ENCODE measurements at regions not wholly inside any gene's neighbourhood (a gene's known extent, or its start where the extent isn't known, plus 50 kb on each side); places are given as distances from the start of the nearest gene placed in this dataset.

DNA sequence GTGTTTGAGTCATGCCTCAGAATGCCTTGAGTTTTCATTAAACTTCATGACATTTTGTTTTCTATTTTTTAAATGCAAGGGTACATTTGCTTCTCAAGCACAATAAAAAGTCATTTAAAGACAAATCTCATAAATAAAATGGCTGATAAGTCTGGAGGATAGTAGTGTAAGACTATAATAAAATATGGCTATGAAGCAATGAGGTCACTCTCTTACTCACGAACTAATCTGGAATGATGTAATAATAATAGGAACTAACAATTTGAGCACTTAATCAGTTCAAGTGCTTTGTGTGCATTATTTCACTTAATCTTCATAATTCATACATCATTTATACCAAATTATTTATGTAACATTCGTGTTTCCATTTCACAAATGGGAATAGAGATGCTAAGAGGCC lies 149.3 kb upstream of the CTTNBP2 start:
- no peak for DNase-seq (ENCODE audit: low read depth in 2 of 2)

- no peak for DNase-seq (ENCODE audit: low read depth in 2 of 2)
Measured at GRCh38 chr7:118026791-118027190, 153.6 kb upstream of the CTTNBP2 start.

DNA sequence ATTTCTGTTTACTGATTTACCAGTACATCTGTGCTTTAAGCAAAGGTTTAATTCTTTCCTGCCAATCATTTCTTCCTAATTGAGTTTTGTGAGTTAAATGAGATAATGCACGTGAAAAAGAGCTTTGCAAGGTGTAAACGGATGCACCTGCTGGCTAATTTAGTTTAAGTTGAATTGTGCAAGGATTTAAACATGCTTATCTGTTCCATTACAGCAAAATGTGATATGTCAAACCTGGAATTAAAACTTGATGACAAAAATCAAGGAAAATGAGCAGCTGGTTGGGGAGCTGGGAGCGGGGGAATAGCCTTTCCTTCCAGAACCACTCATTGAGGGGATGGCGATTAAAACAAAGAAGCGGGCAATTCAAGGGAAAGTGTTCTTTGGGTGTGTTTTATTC lies 155.0 kb upstream of the CTTNBP2 start:
- no peak for DNase-seq (ENCODE audit: low read depth in 2 of 2)

DNA sequence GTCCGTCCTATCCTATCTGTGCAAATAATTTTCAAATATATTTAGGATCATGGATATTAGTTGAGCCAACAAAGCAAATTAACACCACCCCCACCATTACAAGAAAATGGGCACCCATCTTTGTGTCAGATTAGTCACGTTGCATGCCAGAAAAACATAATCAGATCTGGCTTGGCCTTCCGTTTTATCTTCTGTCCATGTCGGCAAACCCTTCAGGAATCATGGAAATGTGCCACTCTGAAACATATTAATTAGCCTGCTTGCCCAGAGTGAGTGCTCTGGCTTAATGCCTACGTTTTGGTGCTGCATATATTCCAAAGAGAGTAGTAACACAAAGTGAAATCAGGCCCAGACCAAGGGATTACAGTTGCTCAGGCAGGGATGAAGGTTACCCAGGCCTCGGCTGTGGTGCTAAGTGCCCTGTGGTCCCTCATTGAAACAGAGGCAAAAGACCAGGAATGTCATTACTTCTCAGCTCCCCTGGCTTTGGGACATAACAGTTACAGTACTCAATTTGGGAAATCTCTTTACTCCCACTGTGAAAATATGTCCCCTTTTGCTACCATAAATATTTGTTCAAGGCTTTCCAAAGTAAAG lies 154.0 kb upstream of the LSM8 start:
- no peak for DNase-seq (ENCODE audit: low read depth in 2 of 2)

- no peak for DNase-seq (ENCODE audit: low read depth in 2 of 2)
Measured at GRCh38 chr7:118033273-118033672, 150.7 kb upstream of the LSM8 start.

GRCh38 chr7:118039963-118040489 lies 143.9 kb upstream of the LSM8 start:
- DNase-seq (ENCODE audit: low read depth in 2 of 2), result no peak

GRCh38 chr7:118040562-118040961 lies 143.4 kb upstream of the LSM8 start:
- DNase-seq (ENCODE audit: low read depth in 2 of 2), result no peak

DNA sequence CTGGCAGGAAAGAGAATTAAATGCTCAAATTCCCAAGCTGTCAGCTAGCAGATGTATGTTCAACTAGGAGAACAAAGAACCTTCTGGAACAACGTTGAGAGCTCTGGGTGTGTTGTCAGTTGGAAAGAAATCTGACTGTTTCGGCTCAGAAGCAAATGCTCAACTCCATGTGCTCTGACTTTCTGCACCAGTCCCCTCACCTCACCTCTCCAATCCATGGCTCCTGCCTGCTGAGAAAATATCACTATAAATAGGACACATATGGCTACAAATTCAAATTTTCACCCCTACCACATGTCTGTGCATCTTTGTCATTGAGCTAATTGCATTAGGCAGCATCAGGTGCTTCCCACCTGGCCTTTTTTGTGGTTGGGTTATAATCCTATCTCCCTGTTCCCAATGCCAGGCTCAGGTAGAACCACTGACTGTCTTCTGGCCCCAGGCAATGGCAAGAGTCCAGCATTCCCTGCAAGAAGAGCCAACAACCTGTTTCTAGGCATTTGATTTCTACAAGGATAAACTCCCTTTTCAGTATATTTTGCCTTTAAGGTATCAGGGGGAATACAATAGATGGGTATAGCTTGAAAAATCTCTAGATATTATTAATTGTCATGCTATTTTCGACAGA lies 142.6 kb upstream of the LSM8 start:
- DNase-seq (ENCODE audit: low read depth in 2 of 2), result no peak

DNA sequence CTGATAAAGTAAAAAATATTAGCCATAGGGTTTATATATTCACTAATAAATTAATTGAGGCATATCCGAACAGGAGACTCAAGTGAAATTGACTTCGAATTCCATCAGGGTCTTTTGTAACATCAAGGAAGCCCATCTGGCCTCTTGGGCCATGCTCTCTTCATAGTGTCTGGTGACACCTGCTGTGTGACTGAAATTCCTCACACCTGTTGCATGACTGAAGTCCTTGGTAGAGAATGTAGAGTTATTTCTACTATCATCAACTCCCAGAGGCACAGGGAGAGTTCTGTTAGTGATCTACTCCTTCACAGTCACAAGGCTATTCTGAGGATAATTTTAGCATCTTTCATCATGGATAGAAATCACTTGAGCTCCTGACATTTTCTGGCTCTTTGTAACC lies 138.3 kb upstream of the LSM8 start:
- DNase-seq (ENCODE audit: low read depth in 2 of 2), result no peak

DNA sequence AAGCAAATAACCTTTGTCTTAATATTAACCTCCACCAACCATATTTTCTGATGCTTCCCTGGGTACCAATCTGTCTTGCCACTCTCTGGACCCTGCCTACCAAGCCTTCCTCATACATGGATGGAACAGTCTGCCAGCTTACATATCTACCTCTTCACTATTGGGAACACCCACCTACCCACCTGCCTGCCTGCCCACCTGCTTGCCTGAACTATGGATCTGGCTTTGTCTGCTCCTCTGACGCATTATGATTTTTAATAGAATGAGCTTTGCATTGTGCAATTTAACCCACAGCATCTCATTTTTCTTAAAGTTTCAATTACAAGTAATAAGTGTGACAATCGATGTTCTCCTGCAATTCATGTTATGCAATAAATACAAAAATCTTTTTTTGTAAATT lies 137.9 kb upstream of the LSM8 start:
- DNase-seq (ENCODE audit: low read depth in 2 of 2), result no peak

- DNase-seq (ENCODE audit: low read depth in 2 of 2), result no peak
Measured at GRCh38 chr7:118046801-118047200, 137.2 kb upstream of the LSM8 start.

DNA sequence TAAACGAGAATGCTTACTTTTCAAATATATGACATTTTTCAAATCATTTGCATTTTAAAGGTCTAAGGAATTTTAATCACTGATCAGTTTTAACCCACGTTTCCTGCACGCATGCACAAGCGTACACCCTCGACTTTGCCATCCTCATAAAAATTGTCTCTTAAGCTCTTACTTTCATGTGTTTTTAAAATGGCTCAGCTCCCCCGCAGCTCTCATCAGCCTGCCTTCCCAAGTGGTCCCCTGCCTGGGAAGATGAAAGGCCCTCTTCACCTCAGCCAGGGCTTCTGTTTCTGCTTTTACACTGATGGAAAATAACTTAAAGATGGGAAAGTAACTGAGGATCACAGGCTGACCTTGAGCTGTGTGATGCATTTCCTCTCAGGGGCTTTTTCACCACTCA lies 131.6 kb upstream of the LSM8 start:
- DNase-seq (ENCODE audit: low read depth in 2 of 2), result no peak

DNA sequence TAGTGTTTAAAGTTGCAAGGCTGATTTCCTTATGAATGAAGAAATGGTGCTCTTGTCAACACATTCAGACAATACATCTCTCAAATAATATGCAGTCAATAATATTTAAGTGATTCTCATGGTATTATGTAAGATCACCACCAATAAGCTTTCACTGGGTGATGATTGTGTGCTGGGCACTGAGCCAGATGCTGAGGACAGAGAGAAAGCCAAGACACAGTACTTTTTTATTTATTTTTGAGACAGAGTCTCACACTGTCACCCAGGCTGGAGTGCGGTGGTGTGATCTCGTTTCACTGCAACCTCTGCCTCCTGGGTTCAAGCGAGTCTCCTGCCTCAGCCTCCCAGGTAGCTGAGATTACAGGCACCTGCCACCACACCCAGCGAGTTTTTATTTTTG lies 130.6 kb upstream of the LSM8 start:
- DNase-seq (ENCODE audit: low read depth in 2 of 2), result no peak

- DNase-seq (ENCODE audit: low read depth in 2 of 2), result no peak
Measured at GRCh38 chr7:118054529-118054928, 129.4 kb upstream of the LSM8 start.

DNA sequence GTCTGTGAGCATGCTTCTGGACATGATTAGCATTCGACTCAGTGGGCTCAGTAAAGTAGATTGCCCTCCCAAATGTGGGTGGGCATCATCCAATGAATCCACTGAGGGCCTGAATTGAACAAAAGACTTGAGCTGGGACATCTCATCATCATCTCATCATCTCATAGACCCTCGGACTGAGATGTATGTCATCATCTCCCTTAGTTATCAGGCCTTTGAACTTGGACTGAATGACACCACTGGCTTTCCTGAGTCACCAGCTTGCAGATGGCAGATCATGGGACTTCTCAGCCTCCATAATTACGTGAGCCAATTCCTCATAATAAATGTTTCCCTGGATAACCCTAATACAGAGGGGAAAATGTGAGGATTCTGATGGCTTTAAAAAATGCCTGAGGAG lies 128.3 kb upstream of the LSM8 start:
- DNase-seq (ENCODE audit: low read depth in 2 of 2), result no peak

DNA sequence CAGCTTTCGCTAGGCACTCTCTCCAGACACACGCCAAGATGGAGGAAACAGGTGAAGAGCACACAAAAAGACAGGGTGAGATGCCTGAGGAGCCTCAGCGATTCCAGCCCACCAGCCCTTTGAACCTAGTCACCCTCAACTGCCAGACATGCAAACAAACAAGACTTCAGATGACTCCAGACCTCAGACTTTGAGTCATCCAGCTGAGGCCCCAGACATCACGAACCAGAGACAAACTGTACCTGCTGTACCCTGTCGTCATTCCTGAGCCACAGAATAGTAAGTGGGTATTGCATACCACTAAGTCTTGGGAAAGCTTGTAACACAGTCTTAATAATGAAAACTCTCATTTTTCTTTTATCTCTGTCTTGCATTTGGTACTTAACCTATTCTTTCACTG lies 126.6 kb upstream of the LSM8 start:
- DNase-seq (ENCODE audit: low read depth in 2 of 2), result no peak

GRCh38 chr7:118059209-118059608 lies 124.8 kb upstream of the LSM8 start:
- no peak for DNase-seq (ENCODE audit: low read depth in 2 of 2)

DNA sequence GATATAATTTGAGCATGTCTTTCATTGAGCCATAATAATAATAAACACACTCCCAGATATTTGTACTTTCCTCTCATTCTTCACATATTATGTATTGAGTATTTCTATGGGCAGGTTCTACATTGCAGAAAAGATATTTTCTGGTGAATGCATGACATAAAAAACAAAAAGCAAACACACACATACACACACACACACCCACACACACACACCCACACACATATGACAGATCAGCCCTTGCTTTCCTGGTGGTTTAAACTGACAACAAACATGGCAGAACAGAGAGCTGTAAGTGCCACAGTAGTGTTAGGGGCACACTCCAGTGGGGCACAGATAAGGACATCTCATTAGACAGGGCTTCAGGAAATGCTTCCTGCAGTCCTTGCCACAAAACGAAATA lies 123.3 kb upstream of the LSM8 start:
- no peak for DNase-seq (ENCODE audit: low read depth in 2 of 2)

DNA sequence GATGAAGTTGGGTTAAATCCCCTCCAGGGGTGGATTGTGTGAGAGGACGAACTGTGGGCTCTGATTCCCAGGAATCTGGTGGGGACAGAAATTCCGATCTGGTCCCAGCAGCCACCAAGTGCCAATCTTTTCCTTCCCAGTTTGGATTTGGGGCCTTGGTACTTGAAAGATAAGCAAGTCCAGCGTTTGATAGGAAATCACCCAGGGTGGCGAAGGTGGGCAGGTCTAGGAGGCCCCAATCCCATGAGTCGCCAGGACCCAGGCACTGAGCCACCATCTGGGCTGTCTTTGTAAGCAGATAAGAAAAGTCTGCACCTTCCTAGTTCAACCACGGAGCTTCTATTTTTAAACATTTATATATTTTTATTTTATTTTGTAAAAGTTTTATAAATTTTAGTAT lies 122.6 kb upstream of the LSM8 start:
- no peak for DNase-seq (ENCODE audit: low read depth in 2 of 2)

DNA sequence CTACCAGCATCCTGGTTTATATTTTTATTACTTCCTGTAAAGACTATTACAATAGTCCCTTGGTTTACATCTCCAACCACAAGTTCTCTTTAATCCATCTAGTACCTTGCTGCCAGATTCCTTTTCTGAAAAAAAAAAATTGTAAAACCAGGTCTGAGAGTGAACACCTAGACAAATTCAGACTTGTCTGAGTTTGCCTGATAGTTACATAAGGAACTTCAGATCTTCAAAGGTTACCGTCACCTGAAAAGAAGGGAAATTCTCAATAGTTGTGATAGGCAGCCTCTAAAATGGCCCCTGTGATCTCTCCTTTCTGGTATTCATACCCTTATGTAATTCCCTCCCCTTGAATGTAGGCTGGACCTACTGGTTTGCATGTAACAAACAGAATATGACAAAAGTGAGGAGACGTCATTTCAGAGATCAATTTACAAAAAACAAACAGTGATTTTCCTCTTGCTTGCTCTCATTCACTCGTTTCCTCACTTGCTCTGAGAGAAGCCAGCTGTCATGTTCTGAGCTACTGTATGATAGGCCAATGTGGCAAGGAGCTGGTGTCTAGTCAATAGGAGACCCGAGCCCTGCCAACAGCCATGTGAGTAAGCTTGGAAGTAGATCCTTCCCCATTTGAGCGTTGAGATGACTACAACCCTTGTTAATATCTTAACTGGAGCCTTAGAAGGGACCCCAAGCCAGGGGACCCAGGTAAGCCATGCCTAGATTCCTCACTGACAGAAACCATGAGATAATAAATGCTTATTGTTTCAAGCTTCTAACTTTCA lies 110.9 kb upstream of the LSM8 start:
- DNase-seq (ENCODE audit: low read depth in 2 of 2), result no peak

DNA sequence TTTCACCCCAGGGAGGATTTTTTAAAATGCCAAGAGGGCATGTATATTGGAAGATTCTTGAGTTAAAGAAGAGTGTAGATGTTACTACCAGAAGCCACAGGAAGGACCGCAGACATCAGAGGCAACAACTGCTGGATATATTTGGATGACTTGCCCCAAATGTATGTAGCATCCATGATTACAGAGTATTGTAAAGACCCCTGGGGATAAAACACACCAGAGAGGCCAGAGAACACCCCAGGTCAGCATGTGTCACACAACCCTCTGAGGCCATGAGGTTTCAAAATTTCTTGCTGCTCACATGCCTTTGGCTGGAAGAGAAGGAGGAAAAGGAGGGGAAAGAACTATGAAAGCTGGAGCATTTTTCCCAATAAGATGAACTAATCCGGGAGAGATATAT lies 108.0 kb upstream of the LSM8 start:
- no peak for DNase-seq (ENCODE audit: low read depth in 2 of 2)

DNA sequence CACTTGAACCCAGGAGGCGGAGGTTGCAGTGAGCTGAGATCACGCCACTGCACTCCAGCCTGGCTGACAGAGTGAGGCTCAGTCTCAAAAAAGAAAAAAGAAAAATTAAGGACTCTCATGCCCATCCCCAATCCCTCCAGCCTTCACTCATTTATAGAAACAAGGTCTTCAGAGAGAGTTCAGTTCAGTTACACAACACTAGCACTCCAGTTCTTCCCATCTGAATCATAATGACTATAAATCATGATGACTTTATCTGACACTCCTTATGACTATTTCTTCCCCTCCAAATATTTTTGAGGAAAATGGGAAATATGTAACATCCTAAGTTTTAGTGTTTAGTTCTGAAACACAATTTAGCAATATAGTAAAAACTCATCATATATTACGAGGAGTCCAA lies 107.4 kb upstream of the LSM8 start:
- no peak for DNase-seq (ENCODE audit: low read depth in 2 of 2)

- no peak for DNase-seq (ENCODE audit: low read depth in 2 of 2)
Measured at GRCh38 chr7:118078015-118078414, 105.9 kb upstream of the LSM8 start.

Data from fibroblast of skin of left quadriceps (primary cell).